ENCODE measurements at regions not wholly inside any gene's neighbourhood (a gene's known extent, or its start where the extent isn't known, plus 50 kb on each side); places are given as distances from the start of the nearest gene placed in this dataset.
"Not testable (repeated sequence)": the region's sequence is repeated elsewhere in the genome, so short reads cannot be mapped to it uniquely, and the experiment has no call there.

- H3K4me3 ChIP-seq (ENCODE audit: low read length in 3 of 3); H3K9me3 ChIP-seq (ENCODE audit: control insufficient read depth in 3 of 3, low read length in 3 of 3); H3K36me3 ChIP-seq (ENCODE audit: control insufficient read depth in 3 of 3, insufficient read depth in 3 of 3, low read length in 3 of 3); H3K27me3 ChIP-seq (ENCODE audit: control insufficient read depth in 3 of 3, insufficient read depth in 3 of 3, low read length in 3 of 3); H3K9ac ChIP-seq (ENCODE audit: low read depth in 1 of 3, low read length in 3 of 3); H3K27ac ChIP-seq (ENCODE audit: low read depth, low read length); H3K4me1 ChIP-seq (ENCODE audit: control insufficient read depth in 3 of 3, insufficient read depth in 3 of 3, low read length in 3 of 3): not testable (repeated sequence)
Observed at GRCh38 chr13:50185769-50186763, 170.8 kb downstream of the KCNRG start.

DNA sequence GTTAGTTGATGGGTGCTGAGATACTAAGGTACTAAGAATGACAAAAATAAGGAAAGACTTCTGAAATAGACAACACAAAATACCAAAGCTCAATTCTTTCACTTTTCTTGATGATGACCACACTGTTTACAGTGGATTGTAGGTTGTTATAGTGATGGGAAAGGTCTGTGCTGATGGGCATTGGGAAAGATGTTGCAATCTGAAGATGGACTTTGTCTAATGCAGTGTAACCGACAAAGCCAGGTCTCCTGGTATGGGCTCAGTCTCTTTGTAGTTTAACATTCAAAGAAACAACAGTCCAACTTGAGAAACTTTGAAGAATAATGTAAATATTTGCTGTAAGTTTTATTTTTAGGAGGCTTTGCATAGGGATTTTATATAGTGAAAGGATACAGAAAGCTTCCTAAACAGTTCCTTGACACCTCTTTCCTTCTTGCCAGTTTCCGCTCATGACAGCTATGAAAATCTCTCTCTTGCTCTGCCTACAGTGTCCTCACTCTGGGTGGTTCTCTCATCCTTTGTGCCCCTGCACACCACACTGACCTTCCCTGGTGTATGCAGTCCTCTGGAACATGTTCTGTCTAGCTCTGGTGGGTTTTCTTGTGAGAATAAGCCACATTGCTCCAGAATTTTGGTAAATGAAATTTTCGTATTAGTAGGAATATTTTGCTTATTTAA is 172.2 kb downstream of the KCNRG start:
- Histone ChIP-seq H3K9me3 (ENCODE audit: control insufficient read depth in 3 of 3, low read length in 3 of 3) (no peaks in the 10 kb centered on the region), H3K4me3 (ENCODE audit: low read length in 3 of 3) (no peak overlapping the region), H3K27ac (ENCODE audit: low read depth, low read length) (no peak overlapping the region), H3K27me3 (ENCODE audit: control insufficient read depth in 3 of 3, insufficient read depth in 3 of 3, low read length in 3 of 3) (no peaks in the 10 kb centered on the region), H3K36me3 (ENCODE audit: control insufficient read depth in 3 of 3, insufficient read depth in 3 of 3, low read length in 3 of 3) (no peaks in the 10 kb centered on the region), H3K4me1 (ENCODE audit: control insufficient read depth in 3 of 3, insufficient read depth in 3 of 3, low read length in 3 of 3) (no peaks in the 10 kb centered on the region), H3K9ac (ENCODE audit: low read depth in 1 of 3, low read length in 3 of 3) (no peak overlapping the region)

GRCh38 chr13:50188696-50189095 is 173.5 kb downstream of the KCNRG start:
- H3K27ac ChIP-seq (ENCODE audit: low read depth, low read length), result no peak overlapping the region
- no peaks in the 10 kb centered on the region for H3K36me3 ChIP-seq (ENCODE audit: control insufficient read depth in 3 of 3, insufficient read depth in 3 of 3, low read length in 3 of 3)
- no peaks in the 10 kb centered on the region for H3K27me3 ChIP-seq (ENCODE audit: control insufficient read depth in 3 of 3, insufficient read depth in 3 of 3, low read length in 3 of 3)
- H3K4me3 ChIP-seq (ENCODE audit: low read length in 3 of 3), result no peak overlapping the region
- no peaks in the 10 kb centered on the region for H3K9me3 ChIP-seq (ENCODE audit: control insufficient read depth in 3 of 3, low read length in 3 of 3)
- H3K9ac ChIP-seq (ENCODE audit: low read depth in 1 of 3, low read length in 3 of 3), result no peak overlapping the region
- H3K4me1 ChIP-seq (ENCODE audit: control insufficient read depth in 3 of 3, insufficient read depth in 3 of 3, low read length in 3 of 3), result no peaks in the 10 kb centered on the region

DNA sequence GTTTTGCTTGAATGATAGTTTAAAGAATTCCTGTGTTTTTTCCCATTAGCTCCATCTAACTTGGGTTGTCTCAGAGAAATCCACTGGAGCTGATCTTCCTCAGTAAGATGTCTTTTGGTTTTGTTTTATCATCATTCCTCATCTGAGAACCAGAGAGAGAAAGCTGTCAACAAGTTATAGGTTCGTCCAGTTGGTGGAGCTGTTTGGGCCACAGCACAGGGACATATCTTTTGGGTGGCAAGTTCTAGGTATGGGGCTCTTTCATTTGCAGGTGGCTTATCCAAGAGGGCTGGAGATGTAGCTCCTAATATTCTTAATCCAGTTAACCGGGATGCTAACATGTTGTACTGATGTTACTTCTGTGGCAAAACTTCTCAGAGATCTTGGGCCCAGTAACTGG is 174.2 kb downstream of the KCNRG start:
- Histone ChIP-seq H3K4me1 (ENCODE audit: control insufficient read depth in 3 of 3, insufficient read depth in 3 of 3, low read length in 3 of 3) (no peaks in the 10 kb centered on the region), H3K9me3 (ENCODE audit: control insufficient read depth in 3 of 3, low read length in 3 of 3) (no peaks in the 10 kb centered on the region), H3K27me3 (ENCODE audit: control insufficient read depth in 3 of 3, insufficient read depth in 3 of 3, low read length in 3 of 3) (no peaks in the 10 kb centered on the region), H3K27ac (ENCODE audit: low read depth, low read length) (no peak overlapping the region), H3K36me3 (ENCODE audit: control insufficient read depth in 3 of 3, insufficient read depth in 3 of 3, low read length in 3 of 3) (no peaks in the 10 kb centered on the region), H3K9ac (ENCODE audit: low read depth in 1 of 3, low read length in 3 of 3) (no peak overlapping the region), H3K4me3 (ENCODE audit: low read length in 3 of 3) (no peak overlapping the region)

DNA sequence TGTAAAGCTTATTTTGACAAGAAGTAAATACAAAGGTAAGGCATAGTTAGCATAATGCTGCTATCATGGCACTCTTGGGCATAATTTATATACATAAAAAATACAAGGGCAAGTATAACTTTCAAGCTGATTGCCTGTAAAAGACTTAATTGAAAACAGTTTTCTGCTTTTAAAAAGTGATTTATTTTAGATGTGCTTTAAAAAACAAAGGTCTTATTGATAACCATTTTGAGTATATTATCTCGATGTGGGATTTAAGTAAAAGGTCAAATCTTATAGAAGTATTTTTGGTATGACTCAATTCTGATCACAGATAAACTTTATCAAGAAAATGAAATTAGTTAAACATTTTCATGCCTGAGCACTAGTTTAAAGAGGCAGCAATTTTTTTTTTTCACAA is 175.8 kb downstream of the KCNRG start:
- Histone ChIP-seq H3K4me1 (ENCODE audit: control insufficient read depth in 3 of 3, insufficient read depth in 3 of 3, low read length in 3 of 3) (no peaks in the 10 kb centered on the region), H3K9ac (ENCODE audit: low read depth in 1 of 3, low read length in 3 of 3) (no peak overlapping the region), H3K4me3 (ENCODE audit: low read length in 3 of 3) (no peak overlapping the region), H3K27ac (ENCODE audit: low read depth, low read length) (no peak overlapping the region), H3K36me3 (ENCODE audit: control insufficient read depth in 3 of 3, insufficient read depth in 3 of 3, low read length in 3 of 3) (no peaks in the 10 kb centered on the region), H3K27me3 (ENCODE audit: control insufficient read depth in 3 of 3, insufficient read depth in 3 of 3, low read length in 3 of 3) (no peaks in the 10 kb centered on the region), H3K9me3 (ENCODE audit: control insufficient read depth in 3 of 3, low read length in 3 of 3) (no peaks in the 10 kb centered on the region)

DNA sequence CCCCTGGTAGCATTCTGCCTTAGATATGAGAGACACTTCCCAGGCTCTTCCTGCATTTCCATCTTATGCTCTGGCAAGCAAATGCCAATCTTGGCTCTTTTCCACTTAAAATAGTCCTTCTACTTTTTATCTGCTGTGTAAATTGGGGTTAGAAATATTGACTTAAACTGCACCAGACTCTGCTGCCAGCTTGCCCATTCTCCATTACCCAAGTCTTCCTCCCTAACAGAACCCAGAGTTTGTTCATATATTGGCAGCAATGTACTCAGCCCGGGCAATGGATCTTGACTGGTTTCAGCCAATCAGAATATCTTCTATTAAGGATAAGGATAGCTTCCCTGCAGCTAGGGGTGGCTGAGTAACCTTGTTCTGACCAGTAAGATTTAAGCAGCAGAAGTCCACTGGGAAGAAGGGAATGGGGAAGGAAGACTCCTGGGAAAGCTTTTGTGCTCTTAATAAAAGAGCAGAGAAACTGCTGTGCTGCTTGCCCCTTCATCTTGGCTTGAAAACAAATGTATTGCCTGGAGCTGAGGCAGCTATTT is 177.1 kb downstream of the KCNRG start:
- no peak overlapping the region for H3K9ac ChIP-seq (ENCODE audit: low read depth in 1 of 3, low read length in 3 of 3)
- no peaks in the 10 kb centered on the region for H3K36me3 ChIP-seq (ENCODE audit: control insufficient read depth in 3 of 3, insufficient read depth in 3 of 3, low read length in 3 of 3)
- no peak overlapping the region for H3K27ac ChIP-seq (ENCODE audit: low read depth, low read length)
- H3K9me3 ChIP-seq (ENCODE audit: control insufficient read depth in 3 of 3, low read length in 3 of 3), result no peaks in the 10 kb centered on the region
- no peaks in the 10 kb centered on the region for H3K4me1 ChIP-seq (ENCODE audit: control insufficient read depth in 3 of 3, insufficient read depth in 3 of 3, low read length in 3 of 3)
- H3K27me3 ChIP-seq (ENCODE audit: control insufficient read depth in 3 of 3, insufficient read depth in 3 of 3, low read length in 3 of 3), result no peaks in the 10 kb centered on the region
- no peak overlapping the region for H3K4me3 ChIP-seq (ENCODE audit: low read length in 3 of 3)

DNA sequence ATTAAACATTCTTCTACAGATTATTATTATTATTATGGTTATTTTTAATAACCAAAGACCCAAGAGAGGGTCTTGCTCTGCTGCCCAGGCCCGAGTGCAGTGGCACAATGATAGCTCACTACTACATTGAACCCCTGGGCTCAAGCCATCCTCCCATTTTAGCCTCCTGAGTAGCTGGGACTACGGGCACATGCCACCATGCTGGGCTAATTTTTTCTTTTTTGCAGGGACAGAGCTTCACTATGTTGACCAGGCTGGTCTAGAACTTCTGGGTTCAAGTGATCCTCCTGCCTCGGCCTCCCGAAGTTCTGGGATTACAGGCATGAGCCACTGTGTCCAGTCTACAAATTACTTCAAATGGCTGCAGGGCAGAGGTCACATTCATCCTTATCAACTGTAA is 179.8 kb downstream of the KCNRG start:
- Histone ChIP-seq H3K27me3 (ENCODE audit: control insufficient read depth in 3 of 3, insufficient read depth in 3 of 3, low read length in 3 of 3) (no peaks in the 10 kb centered on the region), H3K4me3 (ENCODE audit: low read length in 3 of 3) (no peak overlapping the region), H3K9me3 (ENCODE audit: control insufficient read depth in 3 of 3, low read length in 3 of 3) (no peaks in the 10 kb centered on the region), H3K36me3 (ENCODE audit: control insufficient read depth in 3 of 3, insufficient read depth in 3 of 3, low read length in 3 of 3) (no peaks in the 10 kb centered on the region), H3K4me1 (ENCODE audit: control insufficient read depth in 3 of 3, insufficient read depth in 3 of 3, low read length in 3 of 3) (peaks cover 0 to 2% (median 0%) of the 10 kb centered on the region in 3 donors), H3K27ac (ENCODE audit: low read depth, low read length) (no peak overlapping the region), H3K9ac (ENCODE audit: low read depth in 1 of 3, low read length in 3 of 3) (no peak overlapping the region)

- H3K9ac ChIP-seq (ENCODE audit: low read depth in 1 of 3, low read length in 3 of 3), result no peak overlapping the region
- no peaks in the 10 kb centered on the region for H3K36me3 ChIP-seq (ENCODE audit: control insufficient read depth in 3 of 3, insufficient read depth in 3 of 3, low read length in 3 of 3)
- peaks cover 0 to 2% (median 0%) of the 10 kb centered on the region in 3 donors for H3K4me1 ChIP-seq (ENCODE audit: control insufficient read depth in 3 of 3, insufficient read depth in 3 of 3, low read length in 3 of 3)
- H3K27ac ChIP-seq (ENCODE audit: low read depth, low read length), result no peak overlapping the region
- H3K9me3 ChIP-seq (ENCODE audit: control insufficient read depth in 3 of 3, low read length in 3 of 3), result no peaks in the 10 kb centered on the region
- no peaks in the 10 kb centered on the region for H3K27me3 ChIP-seq (ENCODE audit: control insufficient read depth in 3 of 3, insufficient read depth in 3 of 3, low read length in 3 of 3)
- H3K4me3 ChIP-seq (ENCODE audit: low read length in 3 of 3), result no peak overlapping the region
Observed at GRCh38 chr13:50196118-50196517, 180.9 kb downstream of the KCNRG start.

- H3K9me3 ChIP-seq (ENCODE audit: control insufficient read depth in 3 of 3, low read length in 3 of 3), result no peaks in the 10 kb centered on the region
- H3K4me1 ChIP-seq (ENCODE audit: control insufficient read depth in 3 of 3, insufficient read depth in 3 of 3, low read length in 3 of 3), result peaks cover 0 to 2% (median 0%) of the 10 kb centered on the region in 3 donors
- no peak overlapping the region for H3K4me3 ChIP-seq (ENCODE audit: low read length in 3 of 3)
- H3K36me3 ChIP-seq (ENCODE audit: control insufficient read depth in 3 of 3, insufficient read depth in 3 of 3, low read length in 3 of 3), result no peaks in the 10 kb centered on the region
- H3K27ac ChIP-seq (ENCODE audit: low read depth, low read length), result no peak overlapping the region
- H3K9ac ChIP-seq (ENCODE audit: low read depth in 1 of 3, low read length in 3 of 3), result no peak overlapping the region
- H3K27me3 ChIP-seq (ENCODE audit: control insufficient read depth in 3 of 3, insufficient read depth in 3 of 3, low read length in 3 of 3), result no peaks in the 10 kb centered on the region
Observed at GRCh38 chr13:50197705-50198104, 182.5 kb downstream of the KCNRG start.

DNA sequence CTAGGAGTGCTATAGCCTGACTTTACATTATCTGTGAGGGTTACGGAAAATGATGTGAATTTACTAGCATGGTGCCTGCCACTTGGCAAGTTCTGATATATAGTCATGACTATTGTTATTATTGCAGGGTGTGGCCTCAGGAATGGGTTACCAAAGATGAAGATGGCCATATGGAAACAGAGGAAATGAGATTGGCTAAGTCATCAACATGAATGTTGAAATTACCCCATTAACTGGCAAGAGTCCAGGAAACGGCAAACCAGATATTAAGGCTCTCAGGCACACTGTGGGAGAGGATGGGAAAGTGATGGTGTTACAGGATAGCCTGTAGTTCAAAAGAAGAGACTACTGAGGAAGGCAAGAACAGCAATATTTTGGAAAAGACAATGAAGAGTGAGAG is 183.3 kb downstream of the KCNRG start:
- Histone ChIP-seq H3K27ac (ENCODE audit: low read depth, low read length) (no peak overlapping the region), H3K4me1 (ENCODE audit: control insufficient read depth in 3 of 3, insufficient read depth in 3 of 3, low read length in 3 of 3) (peaks cover 0 to 2% (median 0%) of the 10 kb centered on the region in 3 donors), H3K36me3 (ENCODE audit: control insufficient read depth in 3 of 3, insufficient read depth in 3 of 3, low read length in 3 of 3) (no peaks in the 10 kb centered on the region), H3K9me3 (ENCODE audit: control insufficient read depth in 3 of 3, low read length in 3 of 3) (no peaks in the 10 kb centered on the region), H3K9ac (ENCODE audit: low read depth in 1 of 3, low read length in 3 of 3) (no peak overlapping the region), H3K4me3 (ENCODE audit: low read length in 3 of 3) (no peak overlapping the region), H3K27me3 (ENCODE audit: control insufficient read depth in 3 of 3, insufficient read depth in 3 of 3, low read length in 3 of 3) (no peaks in the 10 kb centered on the region)
